Epithelial cell of proximal tubule (primary cell): ENCODE measurements at regions not wholly inside any gene's neighbourhood (a gene's known extent, or its start where the extent isn't known, plus 50 kb on each side); places are given as distances from the start of the nearest gene placed in this dataset.

Experiments
- DNase-seq: peaks from one replicate; pipeline ENCODE4 v3.0.0-alpha.2; 2011; ENCODE audit warnings: low read depth
- H3K4me3 ChIP-seq: 2 replicates; pipeline ENCODE4 v1.5.1; 2011; ENCODE audit warnings: low read depth, mild to moderate bottlenecking, low read length
- TF ChIP-seq, protein P1 (sequence below): conservative IDR thresholded peaks from 2 replicates; pipeline ENCODE4 v1.5.1; 2012; ENCODE audit warnings: low read depth, mild to moderate bottlenecking, low read length

DNA sequence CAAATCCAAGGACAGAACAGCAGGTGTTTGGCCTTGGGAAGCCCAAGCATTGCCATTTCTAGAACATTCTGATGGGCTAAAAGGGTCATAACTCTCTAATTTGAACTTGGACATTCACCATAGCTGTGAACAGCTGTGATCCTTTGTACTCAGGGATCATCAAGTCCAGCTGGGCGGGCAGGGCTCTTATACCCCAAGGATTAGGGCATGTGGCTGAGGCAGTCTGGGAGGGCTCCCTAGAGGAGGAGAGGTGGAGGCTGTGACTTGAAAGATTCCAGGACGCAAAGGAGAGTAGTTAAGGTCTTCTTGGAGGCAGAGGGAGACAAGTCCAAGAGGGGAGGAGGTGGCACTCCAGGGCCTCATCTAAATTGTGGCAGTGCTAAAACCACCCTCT, 233.1 kb upstream of the GSE1 start:
- no peak for DNase-seq
- H3K4me3 ChIP-seq, result no peak overlapping the region
- TF ChIP-seq, protein P1, sequence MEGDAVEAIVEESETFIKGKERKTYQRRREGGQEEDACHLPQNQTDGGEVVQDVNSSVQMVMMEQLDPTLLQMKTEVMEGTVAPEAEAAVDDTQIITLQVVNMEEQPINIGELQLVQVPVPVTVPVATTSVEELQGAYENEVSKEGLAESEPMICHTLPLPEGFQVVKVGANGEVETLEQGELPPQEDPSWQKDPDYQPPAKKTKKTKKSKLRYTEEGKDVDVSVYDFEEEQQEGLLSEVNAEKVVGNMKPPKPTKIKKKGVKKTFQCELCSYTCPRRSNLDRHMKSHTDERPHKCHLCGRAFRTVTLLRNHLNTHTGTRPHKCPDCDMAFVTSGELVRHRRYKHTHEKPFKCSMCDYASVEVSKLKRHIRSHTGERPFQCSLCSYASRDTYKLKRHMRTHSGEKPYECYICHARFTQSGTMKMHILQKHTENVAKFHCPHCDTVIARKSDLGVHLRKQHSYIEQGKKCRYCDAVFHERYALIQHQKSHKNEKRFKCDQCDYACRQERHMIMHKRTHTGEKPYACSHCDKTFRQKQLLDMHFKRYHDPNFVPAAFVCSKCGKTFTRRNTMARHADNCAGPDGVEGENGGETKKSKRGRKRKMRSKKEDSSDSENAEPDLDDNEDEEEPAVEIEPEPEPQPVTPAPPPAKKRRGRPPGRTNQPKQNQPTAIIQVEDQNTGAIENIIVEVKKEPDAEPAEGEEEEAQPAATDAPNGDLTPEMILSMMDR, result no peak

DNA sequence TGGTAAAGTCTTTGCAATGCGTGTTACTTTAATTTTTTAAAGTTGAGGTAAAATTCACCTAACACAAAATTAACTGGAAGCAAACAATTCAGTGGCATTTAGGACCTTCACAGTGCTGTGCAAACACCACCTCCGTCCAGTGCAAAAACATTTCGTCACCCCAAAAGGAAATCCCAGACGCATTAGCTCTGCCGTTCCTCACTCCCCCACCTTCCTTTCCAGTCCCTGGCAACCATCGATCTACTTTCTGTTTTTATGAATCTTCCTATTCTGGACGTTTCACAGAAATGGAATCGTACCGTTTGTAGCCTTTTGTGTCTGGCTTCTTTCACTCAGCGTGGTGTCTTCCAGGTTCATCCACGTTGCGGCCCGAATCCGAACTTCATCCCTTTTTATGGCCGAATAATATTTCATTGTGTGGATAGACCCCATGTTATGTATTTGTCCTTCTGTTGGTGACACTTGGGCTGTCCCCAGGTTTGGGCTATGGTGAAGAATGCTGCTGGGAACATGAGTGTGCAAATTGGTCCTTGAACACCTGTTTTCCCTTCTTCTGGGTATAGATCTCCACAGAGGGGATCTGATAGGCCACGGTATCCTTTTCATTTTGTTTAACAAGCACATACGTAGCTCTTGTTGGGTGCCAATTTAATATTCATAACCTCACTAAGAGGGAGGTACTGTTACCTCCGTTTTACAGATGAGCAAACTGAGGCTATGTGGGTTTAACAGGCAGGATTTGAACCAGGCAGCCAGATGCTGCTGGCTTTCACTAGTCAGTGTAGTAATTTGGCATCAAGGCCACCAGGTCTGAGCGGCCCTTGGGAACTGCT, 232.0 kb upstream of the GSE1 start:
- TF ChIP-seq, protein P1, result no peak
- no peak for DNase-seq
- no peak overlapping the region for H3K4me3 ChIP-seq

DNA sequence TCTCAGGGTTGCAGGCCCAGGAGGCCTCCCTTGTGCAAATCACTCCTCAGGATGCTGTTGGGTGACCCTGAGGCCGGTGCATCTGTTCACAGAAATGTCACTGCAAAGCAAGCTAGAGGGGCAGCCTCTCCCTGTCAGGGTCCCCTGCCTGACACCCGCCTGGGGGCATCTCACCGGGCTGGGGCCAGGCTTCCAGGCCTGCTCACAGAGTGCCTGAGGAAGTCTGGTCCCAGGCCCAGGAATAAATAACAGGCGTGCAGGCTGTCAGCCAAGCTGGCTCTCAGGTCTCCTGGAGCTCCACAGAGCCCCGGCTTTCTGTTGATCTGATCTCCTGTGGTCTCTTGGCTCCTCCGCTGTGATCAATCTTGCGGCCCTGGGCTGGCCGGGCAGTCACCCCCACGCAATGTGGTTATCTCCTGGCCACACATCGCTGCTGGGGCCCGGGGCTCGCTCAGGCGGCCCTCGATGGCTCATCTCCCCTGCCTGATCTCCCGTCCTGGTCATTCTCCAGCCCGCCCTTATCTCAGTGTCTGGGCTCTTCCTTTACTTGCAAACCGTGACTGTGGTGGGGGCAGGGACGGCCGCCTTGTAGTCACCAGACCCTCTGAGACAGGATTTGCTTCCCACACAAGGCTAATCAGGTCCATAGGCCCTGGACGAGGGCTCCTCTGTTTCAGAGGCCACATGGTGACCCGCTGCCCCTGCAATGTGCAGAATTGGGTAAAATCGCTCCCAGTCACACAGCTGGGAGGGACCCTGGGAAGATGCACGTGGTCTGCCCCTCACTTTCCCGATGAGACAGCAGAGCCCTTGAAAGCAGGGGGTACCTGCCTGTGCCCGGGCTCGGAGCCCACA, 231.2 kb upstream of the GSE1 start:
- TF ChIP-seq, protein P1, result no peak
- H3K4me3 ChIP-seq, result no peak overlapping the region
- no peak for DNase-seq

DNA sequence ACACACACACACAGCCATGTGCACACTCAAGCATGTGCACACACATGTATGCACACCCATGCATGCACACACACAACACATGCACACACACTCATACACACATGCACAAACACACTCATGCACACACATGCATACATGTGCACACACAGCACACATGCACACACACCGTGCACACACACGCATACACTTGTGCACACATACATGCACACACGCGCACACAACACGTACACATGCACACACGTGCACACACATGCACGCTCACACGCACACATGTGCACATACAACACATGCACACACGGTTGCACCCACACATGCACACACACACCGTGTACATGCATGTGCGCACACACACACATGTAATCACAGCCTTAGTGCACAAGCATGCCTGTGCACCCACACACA, 230.4 kb upstream of the GSE1 start:
- TF ChIP-seq, protein P1, result no peak
- no peak overlapping the region for H3K4me3 ChIP-seq
- DNase-seq, result no peak

DNA sequence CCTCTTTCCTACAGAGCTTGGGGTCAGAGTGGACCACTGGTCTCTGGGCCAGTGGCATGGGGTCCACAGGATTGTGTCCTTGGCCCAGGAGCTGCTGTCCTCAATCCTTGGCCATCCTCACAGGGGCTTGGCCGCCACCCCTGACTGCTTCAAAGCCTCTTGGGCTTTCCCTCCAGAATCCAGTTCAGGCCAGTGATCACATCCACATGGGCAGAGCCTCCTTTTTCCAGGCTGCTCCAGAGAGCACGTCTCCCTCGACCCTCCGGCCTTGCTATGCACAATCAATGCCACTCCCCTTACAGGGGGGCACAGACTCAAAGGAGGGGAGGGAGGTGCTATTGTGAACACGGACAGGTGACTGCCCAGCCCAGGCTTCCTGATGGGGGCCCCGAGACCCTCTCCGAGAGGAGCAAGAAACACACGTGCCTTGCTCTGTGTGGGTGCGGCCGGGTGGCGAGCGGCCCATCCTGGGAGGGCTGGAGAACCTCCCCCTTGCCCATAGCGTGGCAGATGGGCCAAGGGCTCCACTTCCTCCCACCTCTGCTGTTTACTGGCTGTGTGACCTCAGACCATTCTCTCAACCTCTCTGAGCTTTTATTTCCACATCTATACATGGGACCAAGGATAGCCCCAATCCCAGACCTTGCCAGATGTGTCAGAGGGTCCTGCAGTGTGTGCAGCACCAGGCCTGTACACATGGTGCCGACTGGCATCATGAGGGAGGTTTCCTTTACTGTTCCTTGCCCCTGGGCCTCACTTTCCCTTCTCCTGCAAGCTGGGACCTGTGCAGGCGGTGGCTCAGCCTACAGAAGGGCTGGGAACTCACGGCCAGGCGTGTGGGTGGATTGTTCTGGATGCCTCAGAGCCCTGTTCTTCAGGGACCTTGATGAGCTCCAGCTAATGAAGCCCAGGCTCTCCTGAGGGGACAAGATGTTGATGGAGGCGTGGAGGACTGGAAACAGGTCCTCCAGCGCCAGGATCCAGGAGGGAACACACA, 229.0 kb upstream of the GSE1 start:
- no peak overlapping the region for H3K4me3 ChIP-seq
- DNase-seq, result no peak
- TF ChIP-seq, protein P1, result no peak

DNA sequence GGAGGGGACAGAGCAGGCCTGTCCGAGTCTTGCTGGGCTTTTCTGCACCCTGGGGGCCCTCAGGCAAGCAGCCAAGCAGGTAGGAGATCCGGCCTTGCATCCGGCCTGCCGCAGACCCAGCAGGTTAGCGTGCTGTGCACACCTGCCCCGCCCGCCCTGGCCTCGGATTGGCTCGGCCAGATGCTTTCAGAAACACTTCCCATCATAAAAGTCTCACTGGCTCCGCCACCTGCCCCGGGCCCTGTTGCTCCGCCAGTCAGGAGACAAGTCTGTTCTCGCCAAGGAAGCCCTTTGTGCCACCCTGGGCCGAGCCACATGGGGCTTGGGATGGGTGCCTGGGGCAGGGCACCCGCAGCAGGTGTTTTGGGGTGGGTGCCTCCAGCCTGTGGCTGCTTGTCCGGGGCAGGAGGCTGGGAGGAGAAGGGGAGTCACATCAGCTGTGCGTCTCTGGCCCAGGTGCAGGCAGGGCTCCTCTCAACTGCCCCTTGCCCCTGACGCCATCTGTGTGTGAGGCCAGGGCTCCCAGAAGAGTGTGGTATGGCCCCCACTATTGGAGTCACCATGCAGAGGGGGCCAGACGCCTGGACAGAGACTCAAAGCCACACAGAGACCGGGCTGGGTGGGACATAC, 228.2 kb upstream of the GSE1 start:
- DNase-seq, result no peak
- TF ChIP-seq, protein P1, result no peak
- no peak overlapping the region for H3K4me3 ChIP-seq
